GM18867 (cell line): ENCODE measurements at regions not wholly inside any gene's neighbourhood (a gene's known extent, or its start where the extent isn't known, plus 50 kb on each side); places are given as distances from the start of the nearest gene placed in this dataset.
"Not testable (repeated sequence)": the region's sequence is repeated elsewhere in the genome, so short reads cannot be mapped to it uniquely, and the experiment has no call there.

Experiments
- ATAC-seq: cut with Tn5 transposase; IDR thresholded peaks from one replicate; pipeline ENCODE4 v1.9.1; 2021; ENCODE audit warnings: mild to moderate bottlenecking, moderate library complexity; ENCODE audit not compliant: unreplicated experiment

DNA sequence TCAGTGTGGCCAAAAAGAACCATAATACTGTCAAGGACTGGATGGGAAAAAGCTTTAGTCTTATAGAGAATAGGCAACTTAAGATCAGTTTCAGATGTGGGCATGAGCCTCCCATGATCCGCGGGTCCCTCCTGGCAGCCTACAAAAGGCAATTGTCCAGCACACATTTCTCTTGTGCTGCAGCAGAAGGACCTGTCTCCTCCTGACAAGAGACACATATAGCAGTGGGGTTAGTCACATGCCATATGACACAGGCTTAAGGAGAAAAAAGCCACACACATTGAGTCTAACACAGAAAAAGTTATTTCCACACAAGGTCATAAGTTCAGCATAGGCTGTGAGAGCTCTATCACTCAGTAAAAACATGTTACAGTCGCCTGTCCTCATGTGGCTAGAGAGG lies 1378.7 kb upstream of the PRR20A start:
- ATAC-seq = no peak

DNA sequence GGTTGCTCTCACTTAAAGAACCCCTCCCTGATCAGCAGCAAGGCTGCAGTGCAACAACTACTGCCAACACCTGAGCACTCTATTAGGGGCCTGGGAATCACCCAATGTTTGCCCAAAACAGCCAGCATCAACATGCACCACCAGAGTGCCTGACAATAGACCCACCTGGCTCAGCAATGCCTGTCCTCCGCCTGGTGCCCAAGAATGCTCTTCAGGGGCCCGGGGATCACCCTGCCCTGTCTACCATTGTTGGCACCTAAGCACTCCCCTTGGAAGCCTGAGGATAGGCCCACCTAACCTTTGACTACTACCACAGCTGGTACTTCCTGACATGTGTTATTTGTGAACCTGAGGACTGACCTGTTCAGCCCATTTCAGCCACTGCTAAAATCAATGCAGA lies 1363.1 kb upstream of the PRR20A start:
- ATAC-seq = no peak

DNA sequence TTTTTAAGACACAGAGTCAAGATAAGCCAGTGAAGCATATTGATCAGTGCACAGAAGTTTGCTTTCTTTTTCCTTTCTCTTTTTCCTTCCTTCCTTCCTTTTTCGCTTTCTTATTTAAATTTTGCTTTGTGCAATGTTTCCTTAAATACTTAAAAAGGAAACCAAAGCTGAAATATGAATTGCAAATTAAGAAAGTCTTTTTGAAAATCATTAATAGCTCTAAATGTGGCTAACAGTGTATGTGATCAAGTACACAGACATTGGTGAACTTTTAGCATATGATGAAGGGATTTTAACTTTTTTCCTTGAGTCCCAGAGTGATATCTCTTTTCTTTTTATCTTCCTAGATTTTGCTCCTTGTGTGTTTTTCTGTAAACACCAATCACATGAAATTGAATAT lies 1356.9 kb upstream of the PRR20A start:
- ATAC-seq = no peak

DNA sequence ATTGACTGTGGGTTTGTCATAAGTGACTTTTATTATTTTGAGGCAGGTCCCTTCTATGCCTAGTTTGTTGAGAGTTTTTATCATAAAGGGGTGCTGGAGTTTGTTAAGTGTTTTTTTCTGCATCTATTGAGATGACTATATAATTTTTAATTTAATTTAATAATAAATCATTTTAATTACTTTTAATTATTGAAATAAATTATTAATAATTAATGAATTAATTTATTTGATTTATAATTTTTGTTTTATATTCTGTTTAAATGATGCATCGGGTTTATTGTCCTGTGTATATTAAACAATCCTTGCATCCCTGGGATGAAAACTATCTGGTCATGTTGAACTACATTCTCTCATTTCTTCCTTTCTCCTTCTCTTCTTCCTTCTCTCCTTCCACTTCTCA lies 1352.2 kb upstream of the PRR20A start:
- ATAC-seq = no peak

DNA sequence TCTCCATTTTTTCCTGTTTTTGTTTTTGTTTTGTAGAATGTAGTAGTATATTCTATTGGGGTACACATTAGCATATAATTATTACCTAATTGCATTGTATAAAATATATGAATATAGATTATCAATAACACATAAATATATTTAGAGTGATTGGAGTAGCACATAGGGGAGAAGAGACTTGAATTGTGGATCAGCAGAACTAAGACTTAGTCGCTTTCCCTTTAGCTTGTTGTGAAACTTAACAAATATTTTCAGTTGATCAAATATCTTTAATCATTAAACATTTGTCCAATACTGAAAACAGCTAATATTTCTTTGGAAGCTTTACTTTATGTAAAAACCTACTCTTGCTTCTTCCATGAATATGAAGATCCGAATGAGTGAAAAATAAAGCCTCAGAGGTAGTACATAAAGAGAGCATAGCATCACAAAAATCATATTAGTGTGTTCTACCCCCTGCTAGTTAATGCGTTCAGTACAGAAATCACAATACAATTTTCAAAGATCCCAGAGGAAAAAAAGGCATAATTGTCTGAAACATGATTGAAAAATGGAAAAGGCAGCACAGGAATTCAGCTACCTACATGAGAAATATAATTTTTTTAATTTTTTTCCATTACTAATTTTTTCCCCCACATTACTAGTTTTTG lies 1348.0 kb upstream of the PRR20A start:
- ATAC-seq = no peak

DNA sequence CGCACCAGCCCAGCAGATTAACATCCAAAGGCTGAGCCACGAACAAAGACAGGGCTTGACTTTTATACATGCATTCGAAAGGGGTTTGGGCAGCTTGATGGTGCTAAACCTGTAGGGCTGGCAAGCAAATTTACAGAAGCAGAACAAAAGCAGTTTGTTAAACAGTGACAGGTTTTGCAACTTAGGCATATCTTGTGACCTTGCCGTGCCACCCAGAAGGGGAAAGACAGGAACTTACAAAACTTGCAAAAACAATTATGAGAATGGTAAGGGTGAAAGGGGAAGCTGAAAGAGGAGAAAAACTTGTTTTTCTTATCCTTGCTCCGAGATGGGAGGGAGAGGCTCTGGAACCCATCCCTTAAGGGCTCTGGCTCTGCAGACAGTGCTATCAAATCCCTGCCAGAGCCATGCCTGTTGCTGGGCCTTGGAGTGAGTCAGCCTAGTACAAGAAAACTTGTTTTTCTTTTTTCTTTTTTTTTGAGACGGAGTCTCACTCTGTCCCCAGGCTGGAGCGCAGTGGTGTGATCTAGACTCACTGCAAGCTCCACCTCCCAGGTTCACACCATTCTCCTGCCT lies 1325.2 kb upstream of the PRR20A start:
- no peak for ATAC-seq

DNA sequence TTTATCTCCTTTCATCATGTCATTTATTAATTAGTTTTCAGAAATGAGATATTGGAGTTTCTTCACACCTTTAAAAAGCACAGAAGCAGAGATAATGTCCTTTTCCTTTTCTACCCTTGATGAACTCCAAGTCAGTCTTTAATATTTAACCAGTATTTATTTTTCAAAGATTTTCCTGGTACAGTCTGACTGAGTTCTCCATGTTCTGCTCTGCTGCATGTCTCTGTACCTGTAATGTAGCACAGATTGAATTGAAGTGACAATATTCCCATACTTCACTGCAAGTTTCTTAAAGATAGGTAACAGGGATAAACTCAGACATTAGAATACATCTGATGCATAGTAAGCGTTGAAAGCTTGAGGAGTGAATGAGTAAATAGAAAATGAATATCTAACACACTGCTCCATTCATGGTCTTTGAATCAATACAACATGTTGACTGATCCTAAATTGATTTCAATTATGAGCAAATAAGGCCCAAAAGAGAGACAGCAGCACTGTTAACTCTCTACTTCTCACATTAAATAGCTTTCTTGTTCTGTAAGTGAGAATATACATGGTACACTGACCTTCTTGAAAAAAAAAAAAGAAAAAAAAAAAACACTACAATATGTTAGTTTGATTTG lies 1323.6 kb upstream of the PRR20A start:
- ATAC-seq = no peak

DNA sequence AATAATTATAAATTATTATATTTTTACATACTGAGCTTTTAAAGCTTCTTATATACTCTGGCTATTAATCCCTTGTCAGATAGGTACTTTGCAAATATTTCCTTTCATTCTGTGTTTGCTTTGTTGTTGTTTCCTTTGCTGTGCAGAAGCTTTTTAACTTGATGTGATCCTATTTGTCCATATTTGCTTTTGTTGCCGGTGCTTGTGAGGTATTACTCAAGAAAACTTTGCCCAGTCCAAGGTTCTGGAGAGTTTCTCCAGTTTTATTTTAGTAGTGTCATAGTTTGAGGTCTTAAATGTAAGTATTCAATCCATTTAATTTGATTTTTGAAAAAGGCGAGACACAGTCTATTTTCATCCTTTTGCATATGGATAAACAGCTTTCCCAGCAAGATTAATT lies 1319.9 kb upstream of the PRR20A start:
- no peak for ATAC-seq

DNA sequence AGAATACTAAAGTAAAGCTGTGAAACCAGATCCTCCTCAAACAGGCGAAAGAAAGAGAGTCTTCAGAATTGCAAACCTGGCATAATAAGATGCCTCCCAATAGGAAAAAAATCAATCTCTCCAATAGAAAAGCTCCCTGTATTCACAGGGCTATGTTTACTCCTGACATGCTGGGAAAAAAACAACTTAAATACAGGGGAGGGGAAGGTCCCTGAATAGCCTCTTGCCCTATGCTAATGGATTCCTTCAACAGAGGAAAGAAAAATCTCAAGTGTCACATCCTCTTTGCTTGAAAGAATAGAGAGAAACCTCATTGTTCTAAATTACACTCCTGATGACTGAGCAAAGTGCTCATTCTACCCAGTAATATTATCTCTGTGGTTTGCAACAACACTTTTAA lies 1271.1 kb upstream of the PRR20A start:
- no peak for ATAC-seq

DNA sequence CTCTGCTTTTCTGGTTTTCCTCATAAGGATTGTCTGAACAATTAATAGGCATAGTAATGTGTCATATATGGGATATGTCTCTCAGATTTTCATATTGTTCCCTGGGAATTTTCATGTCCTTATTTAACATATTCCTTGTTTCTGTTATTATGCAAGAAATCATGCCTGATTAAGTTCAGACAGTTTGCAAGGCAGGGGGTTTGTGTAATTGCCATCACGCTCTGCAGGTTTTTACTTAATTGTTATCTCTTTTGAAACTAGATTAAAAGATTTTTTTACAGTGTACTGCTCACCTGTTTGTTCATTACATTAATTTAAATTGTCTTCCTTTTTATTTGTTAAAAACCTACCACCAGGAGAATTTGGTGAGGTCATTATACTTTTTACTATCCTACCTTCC lies 1253.2 kb upstream of the PRR20A start:
- ATAC-seq = no peak

DNA sequence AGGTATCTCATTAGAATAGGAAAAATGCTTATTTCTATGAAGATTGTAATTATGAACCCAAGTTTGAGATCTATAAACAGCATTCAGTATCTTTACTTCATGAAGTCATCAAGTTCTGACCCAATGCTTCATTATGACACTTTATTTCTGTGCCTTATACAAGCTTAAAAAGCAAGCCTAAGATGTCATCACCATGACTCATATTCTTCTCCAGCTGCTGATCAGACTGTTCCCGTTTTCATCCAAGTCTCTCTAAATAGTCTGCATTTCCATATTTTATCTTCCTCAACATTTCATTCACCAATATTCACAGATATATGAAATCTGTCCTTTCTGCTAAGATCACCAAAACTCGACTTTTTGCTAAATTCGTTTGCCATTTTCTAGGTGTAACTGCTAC lies 1247.2 kb upstream of the PRR20A start:
- no peak for ATAC-seq

DNA sequence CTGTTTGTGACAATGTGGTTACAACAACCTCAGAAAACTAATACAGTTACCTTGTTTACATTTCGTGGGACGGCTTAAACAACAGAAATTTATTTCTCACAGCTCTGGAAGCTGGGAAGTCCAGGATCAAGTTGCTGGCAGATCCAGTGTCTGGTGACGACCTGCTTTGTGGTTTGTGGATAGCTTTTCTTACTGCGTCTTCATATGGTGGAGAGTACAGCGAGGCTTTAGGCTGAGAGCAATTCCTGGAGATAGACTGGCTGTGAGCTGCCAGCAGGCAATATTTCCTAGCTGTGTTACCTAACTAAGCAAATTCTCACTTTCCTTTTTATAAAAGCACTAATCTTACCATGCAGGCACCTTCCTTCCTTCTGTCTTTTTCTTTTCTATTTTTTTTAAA lies 1203.5 kb upstream of the PRR20A start:
- ATAC-seq = no peak

DNA sequence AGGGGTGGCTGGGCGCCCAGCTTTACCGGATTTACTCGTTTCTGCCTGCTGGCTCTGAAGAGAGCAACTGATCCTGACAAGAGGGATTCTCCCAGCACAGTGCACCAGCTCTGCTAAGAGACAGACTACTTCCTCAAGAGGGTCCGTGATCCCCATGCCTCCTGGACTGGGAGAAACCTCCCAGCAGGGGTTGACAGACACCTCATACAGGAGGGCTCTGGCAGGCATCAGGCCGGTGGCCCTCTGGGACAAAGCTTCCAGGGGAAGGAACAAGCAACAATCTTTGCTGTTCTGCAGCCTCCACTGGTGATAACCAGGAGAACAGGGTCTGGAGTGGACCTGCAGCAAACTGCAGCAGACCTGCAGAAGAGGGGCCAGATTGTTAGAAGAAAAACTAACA lies 1192.5 kb upstream of the PRR20A start:
- ATAC-seq = no peak

DNA sequence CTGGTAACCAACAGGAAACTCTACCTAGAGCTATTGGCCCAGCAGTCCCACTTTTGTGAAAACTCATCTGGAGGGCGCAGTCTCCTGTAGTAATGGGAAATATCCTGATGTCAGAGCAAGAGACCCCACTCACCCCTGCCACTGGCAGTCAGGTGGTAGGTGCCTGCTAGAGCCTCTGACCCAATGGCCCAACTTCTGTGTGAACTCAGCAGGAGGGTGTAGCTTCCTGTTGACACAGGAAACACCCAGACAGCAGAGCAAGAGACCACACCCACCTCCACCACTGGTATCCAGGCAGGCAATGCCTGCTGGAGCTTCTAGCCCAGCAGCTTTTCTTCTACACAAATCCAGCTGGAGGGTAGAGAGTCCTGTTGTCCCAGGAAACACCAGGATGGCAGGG lies 1176.8 kb upstream of the PRR20A start:
- ATAC-seq = no peak

DNA sequence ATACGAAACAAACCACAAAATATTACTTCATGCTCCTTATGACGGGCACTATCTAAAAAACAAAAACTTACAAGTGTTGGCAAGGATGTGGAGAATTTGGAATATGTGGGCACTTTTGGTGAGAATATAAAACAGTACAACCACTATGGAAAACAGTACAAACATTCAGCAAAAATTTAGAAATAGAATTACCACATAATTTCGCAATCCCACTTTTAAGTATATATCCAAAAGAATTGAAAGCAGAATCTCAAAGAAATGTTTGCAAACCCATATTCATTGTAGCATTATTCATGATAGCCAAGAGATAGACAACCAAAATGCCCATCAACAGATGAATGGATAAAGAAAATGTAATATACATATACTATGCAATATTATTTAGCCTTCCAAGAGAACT lies 1173.7 kb upstream of the PRR20A start:
- no peak for ATAC-seq

DNA sequence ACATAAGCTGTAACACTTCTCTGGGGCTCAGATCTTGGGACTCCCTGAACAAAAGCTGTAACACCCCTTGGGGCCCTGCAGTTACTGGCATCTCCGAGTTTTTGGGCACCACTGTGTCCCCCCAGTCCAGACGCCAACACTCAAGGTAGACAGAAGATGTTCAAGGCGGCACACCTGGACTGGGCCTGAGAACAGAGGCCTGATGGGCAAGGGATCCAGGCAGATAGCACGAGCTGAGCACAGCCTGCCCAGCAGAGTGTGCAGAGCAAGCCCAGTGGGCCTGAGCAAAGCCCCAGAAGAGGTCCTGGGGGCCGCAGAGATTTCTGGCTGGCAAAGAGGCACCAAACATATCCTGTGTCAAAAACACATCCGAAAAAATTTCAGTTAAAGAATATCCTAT lies 1163.3 kb upstream of the PRR20A start:
- ATAC-seq = no peak

DNA sequence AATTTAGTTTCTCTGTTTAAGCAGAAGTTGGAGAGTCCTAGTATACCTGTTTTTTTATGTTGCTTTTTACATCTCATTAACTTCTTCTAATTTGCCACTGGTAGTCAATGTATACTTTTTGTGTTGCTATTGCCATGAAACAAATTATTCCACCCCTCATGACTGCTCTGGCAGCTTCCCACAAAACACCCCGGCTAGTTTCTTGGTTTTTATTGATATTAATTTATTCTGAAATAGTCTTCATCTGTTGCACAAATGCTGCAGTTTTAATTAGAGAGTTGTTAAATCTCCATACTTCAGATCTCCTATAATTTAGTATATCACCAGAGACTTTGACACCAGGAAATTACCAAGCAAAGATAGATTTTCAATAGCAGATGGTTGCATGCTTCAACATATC lies 1159.3 kb upstream of the PRR20A start:
- ATAC-seq = no peak

DNA sequence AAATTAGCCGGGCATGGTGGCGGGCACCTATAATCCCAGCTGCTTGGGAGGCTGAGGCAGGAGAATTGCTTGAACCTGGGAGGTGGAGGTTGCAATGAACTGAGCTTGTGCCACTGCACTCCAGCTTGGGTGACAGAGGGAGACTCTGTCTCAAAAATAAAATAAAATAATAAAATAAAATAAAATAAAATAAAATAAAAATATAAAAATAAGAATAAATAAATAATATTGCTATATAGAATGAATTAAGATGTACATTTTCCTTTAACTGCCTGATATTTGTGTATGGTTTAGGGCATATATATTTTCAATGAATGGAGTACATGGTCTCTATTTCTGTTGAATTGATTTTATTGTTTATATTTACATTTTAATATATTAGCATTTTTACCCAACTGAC lies 1156.7 kb upstream of the PRR20A start:
- ATAC-seq = not testable (repeated sequence)

DNA sequence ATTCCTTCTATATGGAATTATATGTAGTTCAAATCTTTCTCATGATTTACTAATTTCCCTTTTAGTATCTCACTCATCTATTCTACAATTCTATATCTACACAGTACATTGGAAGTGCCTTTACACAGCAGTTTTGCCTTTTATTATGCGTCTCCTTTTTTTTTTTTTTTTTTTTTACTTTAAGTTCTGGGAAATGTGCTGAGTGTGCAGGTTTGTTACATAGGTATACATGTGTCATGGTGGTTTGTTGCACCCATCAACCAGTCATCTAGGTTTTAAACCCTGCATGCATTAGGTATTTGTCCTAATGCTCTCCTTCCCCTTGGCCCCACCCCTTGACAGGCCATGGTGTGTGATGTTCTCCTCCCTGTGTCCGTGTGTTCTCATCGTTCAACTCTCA lies 1150.1 kb upstream of the PRR20A start:
- no peak for ATAC-seq

DNA sequence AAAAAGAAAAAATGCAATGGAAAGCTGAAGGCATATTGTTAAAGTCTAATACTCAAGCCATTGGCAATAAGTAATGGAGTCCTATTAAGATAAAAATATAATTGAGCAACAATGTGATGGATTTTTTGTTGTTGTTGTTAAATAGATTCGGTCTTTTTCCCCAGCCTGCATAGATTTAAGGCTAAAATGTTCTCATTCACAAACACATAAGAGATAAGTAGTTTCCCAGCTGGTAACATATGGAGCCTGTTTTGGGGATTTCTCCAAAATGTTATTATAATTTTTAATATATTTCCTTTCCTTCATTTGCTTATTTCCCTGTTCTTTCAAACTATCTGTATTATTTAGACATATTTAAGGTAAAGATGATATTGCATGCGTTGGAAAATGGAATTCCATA lies 1149.1 kb upstream of the PRR20A start:
- ATAC-seq = no peak

DNA sequence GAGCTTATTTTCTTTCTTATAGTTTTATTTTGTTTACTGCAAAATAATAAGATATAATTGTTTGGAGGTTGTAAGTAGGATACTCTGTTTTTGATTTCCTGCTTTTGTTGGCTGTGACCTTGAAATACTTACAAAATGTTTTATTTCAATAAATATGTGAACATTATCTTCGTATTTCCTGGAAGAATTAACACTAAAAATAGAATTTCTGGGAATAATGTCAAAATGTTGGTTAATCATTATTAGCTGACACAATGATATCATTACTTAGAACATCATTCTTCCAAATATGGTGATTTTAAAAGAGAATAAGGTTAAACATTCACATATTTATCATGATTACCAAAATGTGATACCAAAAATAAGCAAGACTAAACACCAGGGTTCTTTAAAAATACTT lies 1148.6 kb upstream of the PRR20A start:
- no peak for ATAC-seq

DNA sequence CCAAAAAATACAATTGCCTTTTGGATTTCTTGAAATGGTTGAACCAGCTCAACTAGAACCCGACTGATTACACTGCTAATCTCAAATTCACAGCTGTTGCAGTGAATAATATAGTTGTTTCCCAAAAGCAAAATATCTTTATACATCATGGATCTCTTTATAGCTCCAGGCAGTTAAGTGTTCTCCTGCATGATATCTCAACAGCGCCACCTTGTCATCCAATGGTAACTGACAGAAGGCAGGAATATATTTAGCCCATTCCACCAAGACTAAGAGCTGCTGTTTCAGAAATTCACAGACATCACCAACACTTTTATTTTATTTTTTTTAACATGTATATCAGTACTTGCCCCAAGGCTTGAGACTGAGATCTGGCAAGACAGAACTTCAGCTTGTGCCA lies 1141.0 kb upstream of the PRR20A start:
- ATAC-seq = no peak

DNA sequence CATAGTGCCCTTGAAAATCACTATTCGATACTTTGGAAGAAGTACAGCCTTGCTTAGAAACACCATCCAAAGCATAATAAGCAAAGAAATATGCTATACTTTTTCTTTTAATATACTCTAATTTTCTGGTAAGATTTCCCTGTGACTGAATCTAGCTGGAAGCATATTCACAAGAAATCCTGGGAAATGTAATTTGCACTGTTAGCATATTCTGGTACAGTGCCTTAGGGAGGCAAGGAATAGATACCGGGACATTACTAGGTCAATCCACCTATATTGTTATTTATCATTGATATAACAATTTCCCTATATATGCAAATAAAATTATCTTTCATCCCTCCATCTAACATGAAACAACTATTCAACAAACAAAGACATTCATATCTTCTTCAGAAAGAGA lies 1131.3 kb upstream of the PRR20A start:
- no peak for ATAC-seq
